22Rv1 (cell line): ENCODE measurements at regions not wholly inside any gene's neighbourhood (a gene's known extent, or its start where the extent isn't known, plus 50 kb on each side); places are given as distances from the start of the nearest gene placed in this dataset.
"Not testable (repeated sequence)": the region's sequence is repeated elsewhere in the genome, so short reads cannot be mapped to it uniquely, and the experiment has no call there.

Experiments used
- ZFX ChIP-seq: fragments of 450-650 bp; IDR thresholded peaks from 2 replicates; pipeline ENCODE4 v1.6.1; 2017; ENCODE audit warnings: antibody characterized with exemption, borderline replicate concordance
- TF ChIP-seq, protein P1 (sequence below): fragments of 450-650 bp; IDR thresholded peaks from 2 replicates; pipeline ENCODE4 v1.5.1; 2017; ENCODE audit warnings: mild to moderate bottlenecking

DNA sequence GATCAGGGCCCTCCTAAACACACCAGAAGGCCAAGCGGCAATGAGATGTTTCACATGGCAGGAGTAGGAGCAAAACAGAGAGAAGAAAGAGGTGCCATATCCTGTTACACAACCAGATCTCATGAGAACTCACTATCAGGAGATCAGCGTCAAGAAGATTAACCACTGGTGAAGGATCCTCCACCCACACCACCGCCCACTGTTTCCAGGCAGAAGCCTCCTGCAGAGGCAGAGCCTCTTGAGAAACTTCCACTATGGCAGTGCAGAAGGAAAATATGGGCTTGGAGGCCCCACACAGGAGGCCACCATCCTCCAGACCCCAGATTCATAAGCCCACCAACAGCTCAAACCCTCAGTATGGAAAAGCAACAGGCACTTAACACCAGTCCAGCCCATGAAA is 106.9 kb upstream of the TEKT4 start:
- TF ChIP-seq, protein P1, sequence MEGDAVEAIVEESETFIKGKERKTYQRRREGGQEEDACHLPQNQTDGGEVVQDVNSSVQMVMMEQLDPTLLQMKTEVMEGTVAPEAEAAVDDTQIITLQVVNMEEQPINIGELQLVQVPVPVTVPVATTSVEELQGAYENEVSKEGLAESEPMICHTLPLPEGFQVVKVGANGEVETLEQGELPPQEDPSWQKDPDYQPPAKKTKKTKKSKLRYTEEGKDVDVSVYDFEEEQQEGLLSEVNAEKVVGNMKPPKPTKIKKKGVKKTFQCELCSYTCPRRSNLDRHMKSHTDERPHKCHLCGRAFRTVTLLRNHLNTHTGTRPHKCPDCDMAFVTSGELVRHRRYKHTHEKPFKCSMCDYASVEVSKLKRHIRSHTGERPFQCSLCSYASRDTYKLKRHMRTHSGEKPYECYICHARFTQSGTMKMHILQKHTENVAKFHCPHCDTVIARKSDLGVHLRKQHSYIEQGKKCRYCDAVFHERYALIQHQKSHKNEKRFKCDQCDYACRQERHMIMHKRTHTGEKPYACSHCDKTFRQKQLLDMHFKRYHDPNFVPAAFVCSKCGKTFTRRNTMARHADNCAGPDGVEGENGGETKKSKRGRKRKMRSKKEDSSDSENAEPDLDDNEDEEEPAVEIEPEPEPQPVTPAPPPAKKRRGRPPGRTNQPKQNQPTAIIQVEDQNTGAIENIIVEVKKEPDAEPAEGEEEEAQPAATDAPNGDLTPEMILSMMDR: not testable (repeated sequence)
- not testable (repeated sequence) for TF ChIP-seq ZFX
